ENCODE measurements at regions not wholly inside any gene's neighbourhood (a gene's known extent, or its start where the extent isn't known, plus 50 kb on each side); places are given as distances from the start of the nearest gene placed in this dataset.

DNA sequence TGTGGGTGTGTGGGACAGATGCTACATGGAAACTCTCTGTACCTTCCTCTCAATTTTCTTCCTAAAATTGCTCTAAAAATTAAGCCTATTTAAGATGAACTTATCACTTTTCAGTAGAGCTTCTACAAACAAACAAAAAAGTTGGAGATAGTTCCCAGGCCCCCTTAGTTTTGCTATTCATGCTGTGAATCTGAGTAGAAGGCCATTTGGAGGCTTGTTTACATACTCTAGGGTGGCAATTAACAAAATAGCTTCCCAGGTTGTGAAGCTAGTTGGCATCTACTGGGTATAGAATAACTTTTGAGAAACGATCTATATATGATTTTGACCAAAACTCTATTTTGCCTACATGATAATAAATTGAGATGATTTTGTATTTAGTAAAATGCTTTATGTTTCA, 541.4 kb upstream of the B3GALT2 start:
- TF ChIP-seq, protein P1, sequence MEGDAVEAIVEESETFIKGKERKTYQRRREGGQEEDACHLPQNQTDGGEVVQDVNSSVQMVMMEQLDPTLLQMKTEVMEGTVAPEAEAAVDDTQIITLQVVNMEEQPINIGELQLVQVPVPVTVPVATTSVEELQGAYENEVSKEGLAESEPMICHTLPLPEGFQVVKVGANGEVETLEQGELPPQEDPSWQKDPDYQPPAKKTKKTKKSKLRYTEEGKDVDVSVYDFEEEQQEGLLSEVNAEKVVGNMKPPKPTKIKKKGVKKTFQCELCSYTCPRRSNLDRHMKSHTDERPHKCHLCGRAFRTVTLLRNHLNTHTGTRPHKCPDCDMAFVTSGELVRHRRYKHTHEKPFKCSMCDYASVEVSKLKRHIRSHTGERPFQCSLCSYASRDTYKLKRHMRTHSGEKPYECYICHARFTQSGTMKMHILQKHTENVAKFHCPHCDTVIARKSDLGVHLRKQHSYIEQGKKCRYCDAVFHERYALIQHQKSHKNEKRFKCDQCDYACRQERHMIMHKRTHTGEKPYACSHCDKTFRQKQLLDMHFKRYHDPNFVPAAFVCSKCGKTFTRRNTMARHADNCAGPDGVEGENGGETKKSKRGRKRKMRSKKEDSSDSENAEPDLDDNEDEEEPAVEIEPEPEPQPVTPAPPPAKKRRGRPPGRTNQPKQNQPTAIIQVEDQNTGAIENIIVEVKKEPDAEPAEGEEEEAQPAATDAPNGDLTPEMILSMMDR (IDR thresholded peaks at IDR 0.05): no peak
- no peak for TF ChIP-seq POLR2A (IDR thresholded peaks at IDR 0.05)
